ENCODE measurements at regions not wholly inside any gene's neighbourhood (a gene's known extent, or its start where the extent isn't known, plus 50 kb on each side); places are given as distances from the start of the nearest gene placed in this dataset.

- no peak overlapping the region for H3K9ac ChIP-seq (ENCODE audit: insufficient read depth in 1 of 2, low read length in 2 of 2)
- H3K27me3 ChIP-seq (ENCODE audit: control insufficient read depth in 3 of 3, insufficient read depth in 3 of 3, low read length in 2 of 3) = no peaks in the 10 kb centered on the region
Observed at GRCh38 chr22:27440304-27440865, 361.2 kb downstream of the MN1 start.

DNA sequence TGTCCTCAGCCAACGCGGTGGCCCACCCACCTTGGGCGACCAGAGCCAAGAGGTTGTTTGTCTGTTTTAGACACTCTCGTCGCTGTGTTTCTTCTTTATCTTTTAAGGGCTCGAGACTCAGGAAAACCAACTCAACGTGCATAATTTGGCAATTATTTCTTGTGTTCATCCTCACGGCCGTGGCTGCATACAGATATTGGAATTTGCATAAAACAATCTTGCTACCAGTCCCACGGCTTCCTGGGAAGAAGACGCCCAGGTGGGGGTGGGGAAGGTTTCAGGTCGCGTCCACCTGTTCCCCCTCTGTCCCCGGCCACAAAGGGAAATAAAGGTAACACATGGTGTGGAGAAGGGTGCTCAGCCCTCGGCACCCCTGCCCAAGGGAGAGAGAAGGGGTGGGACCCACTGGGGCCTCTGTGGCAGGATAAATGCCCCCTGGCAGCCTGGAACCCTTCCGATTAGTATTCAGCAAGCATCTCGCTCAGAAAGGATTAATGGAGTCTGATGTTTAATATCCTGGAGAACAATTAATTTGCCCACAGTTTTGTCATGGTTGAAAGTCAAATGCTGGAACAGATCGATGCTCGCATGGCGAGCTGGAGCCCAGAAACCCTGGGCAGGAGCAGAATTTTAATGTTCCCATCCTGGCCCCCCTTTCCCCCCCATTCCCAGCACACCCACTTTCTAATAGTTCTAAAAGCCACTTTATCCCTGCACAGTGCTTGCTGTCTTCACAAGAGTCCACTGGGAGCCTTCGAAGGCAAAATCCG lies 359.7 kb downstream of the MN1 start:
- DNase-seq (no peak), ATAC-seq (ENCODE audit: insufficient read depth, low FRiP score) (no peak)
- Histone ChIP-seq H3K36me3 (ENCODE audit: control insufficient read depth in 4 of 4, insufficient read depth in 4 of 4, low read length in 4 of 4) (no peaks in the 10 kb centered on the region), H3K4me3 (no peak overlapping the region), H3K27me3 (ENCODE audit: control insufficient read depth in 3 of 3, insufficient read depth in 3 of 3, low read length in 2 of 3) (no peaks in the 10 kb centered on the region), H3K27ac (ENCODE audit: low read depth in 1 of 2, low read length in 1 of 2) (no peak overlapping the region), H3K9me3 (ENCODE audit: control insufficient read depth in 4 of 4, insufficient read depth in 3 of 4, low read length in 3 of 4) (no peaks in the 10 kb centered on the region), H3K9ac (ENCODE audit: insufficient read depth in 1 of 2, low read length in 2 of 2) (no peak overlapping the region), H3K4me1 (ENCODE audit: control insufficient read depth in 5 of 5, insufficient read depth in 5 of 5, low read length in 5 of 5) (peaks cover 0 to 15% (median 0%) of the 10 kb centered on the region in 5 donors)
- TF ChIP-seq, protein P1, sequence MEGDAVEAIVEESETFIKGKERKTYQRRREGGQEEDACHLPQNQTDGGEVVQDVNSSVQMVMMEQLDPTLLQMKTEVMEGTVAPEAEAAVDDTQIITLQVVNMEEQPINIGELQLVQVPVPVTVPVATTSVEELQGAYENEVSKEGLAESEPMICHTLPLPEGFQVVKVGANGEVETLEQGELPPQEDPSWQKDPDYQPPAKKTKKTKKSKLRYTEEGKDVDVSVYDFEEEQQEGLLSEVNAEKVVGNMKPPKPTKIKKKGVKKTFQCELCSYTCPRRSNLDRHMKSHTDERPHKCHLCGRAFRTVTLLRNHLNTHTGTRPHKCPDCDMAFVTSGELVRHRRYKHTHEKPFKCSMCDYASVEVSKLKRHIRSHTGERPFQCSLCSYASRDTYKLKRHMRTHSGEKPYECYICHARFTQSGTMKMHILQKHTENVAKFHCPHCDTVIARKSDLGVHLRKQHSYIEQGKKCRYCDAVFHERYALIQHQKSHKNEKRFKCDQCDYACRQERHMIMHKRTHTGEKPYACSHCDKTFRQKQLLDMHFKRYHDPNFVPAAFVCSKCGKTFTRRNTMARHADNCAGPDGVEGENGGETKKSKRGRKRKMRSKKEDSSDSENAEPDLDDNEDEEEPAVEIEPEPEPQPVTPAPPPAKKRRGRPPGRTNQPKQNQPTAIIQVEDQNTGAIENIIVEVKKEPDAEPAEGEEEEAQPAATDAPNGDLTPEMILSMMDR (IDR thresholded peaks at IDR 0.05; ENCODE audit: control extremely low read depth, extremely low read depth) = no peak
- WGBS, 2 donors = 72 to 81% methylated on average over 22 of the region's 22 CpGs

More at GRCh38 chr22:27440304-27440865, 361.2 kb downstream of the MN1 start:
- Histone ChIP-seq H3K9me3 (ENCODE audit: control insufficient read depth in 4 of 4, insufficient read depth in 3 of 4, low read length in 3 of 4) (no peaks in the 10 kb centered on the region), H3K4me1 (ENCODE audit: control insufficient read depth in 5 of 5, insufficient read depth in 5 of 5, low read length in 5 of 5) (peaks cover 0 to 17% (median 0%) of the 10 kb centered on the region in 5 donors), H3K27ac (ENCODE audit: low read depth in 1 of 2, low read length in 1 of 2) (no peak overlapping the region), H3K4me3 (no peak overlapping the region), H3K36me3 (ENCODE audit: control insufficient read depth in 4 of 4, insufficient read depth in 4 of 4, low read length in 4 of 4) (no peaks in the 10 kb centered on the region)
- TF ChIP-seq, protein P1 (IDR thresholded peaks at IDR 0.05; ENCODE audit: control extremely low read depth, extremely low read depth) = no peak
- ATAC-seq (ENCODE audit: insufficient read depth, low FRiP score) = no peak
- no peak for DNase-seq
- WGBS, 2 donors = 20 to 57% methylated on average over 6 of the region's 6 CpGs

DNA sequence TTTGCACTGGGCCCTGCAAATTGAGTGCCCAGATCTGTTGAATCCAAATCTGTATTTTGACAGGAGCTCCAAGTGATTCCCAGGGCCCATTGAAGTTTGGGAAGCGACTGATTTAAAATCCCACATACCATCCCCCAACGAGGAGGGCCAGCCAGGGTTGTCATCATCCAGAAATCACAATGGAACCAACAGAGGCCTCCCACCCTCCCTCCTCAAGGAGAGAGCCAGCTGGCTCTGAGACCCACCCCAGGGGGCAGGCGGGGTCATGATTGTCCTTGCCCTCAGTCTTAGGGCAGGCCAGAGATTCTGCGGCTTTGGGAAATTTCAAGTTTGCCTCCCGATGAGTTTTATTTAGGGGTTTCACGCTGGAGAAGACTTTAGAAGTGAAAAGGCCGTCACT lies 358.2 kb downstream of the MN1 start:
- Histone ChIP-seq H3K36me3 (ENCODE audit: control insufficient read depth in 4 of 4, insufficient read depth in 4 of 4, low read length in 4 of 4) (no peaks in the 10 kb centered on the region), H3K27me3 (ENCODE audit: control insufficient read depth in 3 of 3, insufficient read depth in 3 of 3, low read length in 2 of 3) (no peaks in the 10 kb centered on the region), H3K4me3 (no peak overlapping the region), H3K27ac (ENCODE audit: low read depth in 1 of 2, low read length in 1 of 2) (no peak overlapping the region), H3K9me3 (ENCODE audit: control insufficient read depth in 4 of 4, insufficient read depth in 3 of 4, low read length in 3 of 4) (no peaks in the 10 kb centered on the region), H3K4me1 (ENCODE audit: control insufficient read depth in 5 of 5, insufficient read depth in 5 of 5, low read length in 5 of 5) (peaks cover 0 to 12% (median 0%) of the 10 kb centered on the region in 5 donors), H3K9ac (ENCODE audit: insufficient read depth in 1 of 2, low read length in 2 of 2) (no peak overlapping the region)
- TF ChIP-seq, protein P1 (IDR thresholded peaks at IDR 0.05; ENCODE audit: control extremely low read depth, extremely low read depth) = no peak
- no peak for ATAC-seq (ENCODE audit: insufficient read depth, low FRiP score)
- DNase-seq = no peak
- 79 to 82% methylated on average over 7 of the region's 7 CpGs for WGBS, 2 donors

Data from lung (tissue), 11 donors.